ENCODE measurements at regions not wholly inside any gene's neighbourhood (a gene's known extent, or its start where the extent isn't known, plus 50 kb on each side); places are given as distances from the start of the nearest gene placed in this dataset.

- no peak for TF ChIP-seq CTCF (IDR thresholded peaks at IDR 0.05; ENCODE audit: partially characterized antibody, unreplicated experiment)
- H3K4me1 Mint-ChIP-seq (ENCODE audit: low read depth, unreplicated experiment) = no peaks in the 10 kb centered on the region
- peaks cover 4% of the 10 kb centered on the region for H3K9me3 Mint-ChIP-seq (ENCODE audit: unreplicated experiment)
- DNase-seq = no peak
- H3K27ac Mint-ChIP-seq (ENCODE audit: unreplicated experiment) = no peak overlapping the region
- no peak overlapping the region for H3K4me3 Mint-ChIP-seq (ENCODE audit: unreplicated experiment)
- H3K27me3 Mint-ChIP-seq (ENCODE audit: unreplicated experiment) = peaks cover 3% of the 10 kb centered on the region
- no peaks in the 10 kb centered on the region for H3K36me3 Mint-ChIP-seq (ENCODE audit: unreplicated experiment)
These were observed 433.8 kb upstream of the MIS18BP1 start for GRCh38 chr14:45686771-45687170.

- Mint-ChIP-seq H3K27ac (ENCODE audit: unreplicated experiment) (no peak overlapping the region), H3K36me3 (ENCODE audit: unreplicated experiment) (no peaks in the 10 kb centered on the region), H3K9me3 (ENCODE audit: unreplicated experiment) (peaks cover 1% of the 10 kb centered on the region), H3K27me3 (ENCODE audit: unreplicated experiment) (no peaks in the 10 kb centered on the region), H3K4me3 (ENCODE audit: unreplicated experiment) (no peak overlapping the region), H3K4me1 (ENCODE audit: low read depth, unreplicated experiment) (no peaks in the 10 kb centered on the region)
- DNase-seq = no peak
- no peak for TF ChIP-seq CTCF (IDR thresholded peaks at IDR 0.05; ENCODE audit: partially characterized antibody, unreplicated experiment)
These were observed 427.5 kb upstream of the MIS18BP1 start for GRCh38 chr14:45680531-45680930.

- Mint-ChIP-seq H3K4me1 (ENCODE audit: low read depth, unreplicated experiment) (no peaks in the 10 kb centered on the region), H3K4me3 (ENCODE audit: unreplicated experiment) (no peak overlapping the region), H3K9me3 (ENCODE audit: unreplicated experiment) (no peaks in the 10 kb centered on the region), H3K27me3 (ENCODE audit: unreplicated experiment) (no peaks in the 10 kb centered on the region), H3K27ac (ENCODE audit: unreplicated experiment) (no peak overlapping the region), H3K36me3 (ENCODE audit: unreplicated experiment) (no peaks in the 10 kb centered on the region)
- no peak for DNase-seq
- TF ChIP-seq CTCF (IDR thresholded peaks at IDR 0.05; ENCODE audit: partially characterized antibody, unreplicated experiment) = no peak
These were observed 426.9 kb upstream of the MIS18BP1 start for GRCh38 chr14:45679853-45680252.

GRCh38 chr14:45678163-45678562 lies 425.2 kb upstream of the MIS18BP1 start:
- H3K4me1 Mint-ChIP-seq (ENCODE audit: low read depth, unreplicated experiment) = no peaks in the 10 kb centered on the region

GRCh38 chr14:45673420-45673819 lies 420.4 kb upstream of the MIS18BP1 start:
- no peaks in the 10 kb centered on the region for H3K27me3 Mint-ChIP-seq (ENCODE audit: unreplicated experiment)
- H3K4me3 Mint-ChIP-seq (ENCODE audit: unreplicated experiment) = no peak overlapping the region
- H3K9me3 Mint-ChIP-seq (ENCODE audit: unreplicated experiment) = no peaks in the 10 kb centered on the region
- no peak for TF ChIP-seq CTCF (IDR thresholded peaks at IDR 0.05; ENCODE audit: partially characterized antibody, unreplicated experiment)
- no peaks in the 10 kb centered on the region for H3K36me3 Mint-ChIP-seq (ENCODE audit: unreplicated experiment)
- no peaks in the 10 kb centered on the region for H3K4me1 Mint-ChIP-seq (ENCODE audit: low read depth, unreplicated experiment)
- no peak for DNase-seq
- H3K27ac Mint-ChIP-seq (ENCODE audit: unreplicated experiment) = no peak overlapping the region

More at GRCh38 chr14:45678163-45678562, 425.2 kb upstream of the MIS18BP1 start:
- H3K9me3 Mint-ChIP-seq (ENCODE audit: unreplicated experiment) = no peaks in the 10 kb centered on the region
- no peaks in the 10 kb centered on the region for H3K27me3 Mint-ChIP-seq (ENCODE audit: unreplicated experiment)
- DNase-seq = no peak
- no peaks in the 10 kb centered on the region for H3K36me3 Mint-ChIP-seq (ENCODE audit: unreplicated experiment)
- TF ChIP-seq CTCF (IDR thresholded peaks at IDR 0.05; ENCODE audit: partially characterized antibody, unreplicated experiment) = no peak
- H3K27ac Mint-ChIP-seq (ENCODE audit: unreplicated experiment) = no peak overlapping the region
- no peak overlapping the region for H3K4me3 Mint-ChIP-seq (ENCODE audit: unreplicated experiment)
